ENCODE measurements at regions not wholly inside any gene's neighbourhood (a gene's known extent, or its start where the extent isn't known, plus 50 kb on each side); places are given as distances from the start of the nearest gene placed in this dataset.

- no peak for TF ChIP-seq ZFX (IDR thresholded peaks at IDR 0.05; ENCODE audit: borderline replicate concordance)
- no peak for TF ChIP-seq CTCF (IDR thresholded peaks at IDR 0.05)
- no peak overlapping the region for H3K27ac ChIP-seq
Measured at GRCh38 chr22:49100316-49100715, 727.4 kb downstream of the BRD1 start.

GRCh38 chr22:49099496-49100124 lies 728.1 kb downstream of the BRD1 start:
- H3K27ac ChIP-seq: no peak overlapping the region
- TF ChIP-seq CTCF (IDR thresholded peaks at IDR 0.05) (no peak), ZFX (IDR thresholded peaks at IDR 0.05; ENCODE audit: borderline replicate concordance) (no peak)

GRCh38 chr22:49099089-49099488 lies 728.6 kb downstream of the BRD1 start:
- H3K27ac ChIP-seq: no peak overlapping the region
- TF ChIP-seq CTCF (IDR thresholded peaks at IDR 0.05) (no peak), ZFX (IDR thresholded peaks at IDR 0.05; ENCODE audit: borderline replicate concordance) (no peak)

- H3K27ac ChIP-seq: no peak overlapping the region
- TF ChIP-seq CTCF (IDR thresholded peaks at IDR 0.05): no peak
- no peak for TF ChIP-seq ZFX (IDR thresholded peaks at IDR 0.05; ENCODE audit: borderline replicate concordance)
Measured at GRCh38 chr22:49097966-49098365, 729.7 kb downstream of the BRD1 start.

- H3K27ac ChIP-seq: no peak overlapping the region
- no peak for TF ChIP-seq ZFX (IDR thresholded peaks at IDR 0.05; ENCODE audit: borderline replicate concordance)
- no peak for TF ChIP-seq CTCF (IDR thresholded peaks at IDR 0.05)
Measured at GRCh38 chr22:49097171-49097925, 730.3 kb downstream of the BRD1 start.

GRCh38 chr22:49096476-49096875 lies 731.2 kb downstream of the BRD1 start:
- no peak overlapping the region for H3K27ac ChIP-seq
- TF ChIP-seq CTCF (IDR thresholded peaks at IDR 0.05): no peak
- TF ChIP-seq ZFX (IDR thresholded peaks at IDR 0.05; ENCODE audit: borderline replicate concordance): no peak

GRCh38 chr22:49095366-49095765 lies 732.3 kb downstream of the BRD1 start:
- no peak overlapping the region for H3K27ac ChIP-seq
- TF ChIP-seq ZFX (IDR thresholded peaks at IDR 0.05; ENCODE audit: borderline replicate concordance) (no peak), CTCF (IDR thresholded peaks at IDR 0.05) (no peak)
